HG02885 (cell line): ENCODE measurements at regions not wholly inside any gene's neighbourhood (a gene's known extent, or its start where the extent isn't known, plus 50 kb on each side); places are given as distances from the start of the nearest gene placed in this dataset.

Experiments
- ATAC-seq: cut with Tn5 transposase; IDR thresholded peaks from one replicate; pipeline ENCODE4 v1.9.1; 2021; ENCODE audit warnings: mild to moderate bottlenecking; ENCODE audit not compliant: unreplicated experiment, poor library complexity

GRCh38 chr7:106795084-106795876 lies 69.8 kb upstream of the PIK3CG start:
- ATAC-seq: no peak

GRCh38 chr7:106795877-106796231 lies 69.2 kb upstream of the PIK3CG start:
- no peak for ATAC-seq

- no peak for ATAC-seq
Observed at GRCh38 chr7:106797937-106798336, 67.1 kb upstream of the PIK3CG start.

GRCh38 chr7:106802589-106802988 lies 62.5 kb upstream of the PIK3CG start:
- ATAC-seq: no peak

GRCh38 chr7:106806556-106806955 lies 58.5 kb upstream of the PIK3CG start:
- ATAC-seq: no peak

- ATAC-seq: no peak
Observed at GRCh38 chr7:106807474-106807873, 57.6 kb upstream of the PIK3CG start.

GRCh38 chr7:106808967-106809635 lies 56.0 kb upstream of the PIK3CG start:
- ATAC-seq: no peak

- no peak for ATAC-seq
Observed at GRCh38 chr7:106811472-106811871, 53.6 kb upstream of the PIK3CG start.

GRCh38 chr7:106812027-106812643 lies 52.9 kb upstream of the PIK3CG start:
- ATAC-seq: no peak

- no peak for ATAC-seq
Observed at GRCh38 chr7:106813705-106814305, 51.3 kb upstream of the PIK3CG start.

GRCh38 chr7:106814887-106815286 lies 50.2 kb upstream of the PIK3CG start:
- no peak for ATAC-seq
